Calu3 (cell line): ENCODE measurements at regions not wholly inside any gene's neighbourhood (a gene's known extent, or its start where the extent isn't known, plus 50 kb on each side); places are given as distances from the start of the nearest gene placed in this dataset.

Source experiments
- BruUV-seq: library from RNA; stranded (reverse); fragments of 400-500 nt; replicated peaks from 2 replicates; lab custom pipeline; 2021; lab: Mats Ljungman, UMichigan
- CTCF ChIA-PET: fragments of 300-600 bp; sonication (Branson Sonifier 250); formaldehyde crosslinking; loops from one replicate; lab custom pipeline; 2022; ENCODE audit warnings: antibody characterized with exemption; lab: Charles Lee
- DNase-seq: peaks from one replicate; pipeline ENCODE4 v3.0.0; 2022
- H3K27ac Mint-ChIP-seq: one replicate; pipeline ENCODE4 v1.8.0; 2022; ENCODE audit warnings: mixed read lengths; ENCODE audit not compliant: unreplicated experiment
- H3K27me3 Mint-ChIP-seq: one replicate; pipeline ENCODE4 v1.8.0; 2022; ENCODE audit warnings: mixed read lengths; ENCODE audit not compliant: unreplicated experiment
- H3K36me3 Mint-ChIP-seq: one replicate; pipeline ENCODE4 v1.8.0; 2022; ENCODE audit warnings: mild to moderate bottlenecking, moderate library complexity, mixed read lengths; ENCODE audit not compliant: insufficient read depth, unreplicated experiment
- H3K4me1 Mint-ChIP-seq: one replicate; pipeline ENCODE4 v1.8.0; 2022; ENCODE audit warnings: mild to moderate bottlenecking, low read depth, mixed read lengths; ENCODE audit not compliant: unreplicated experiment
- H3K4me3 Mint-ChIP-seq: one replicate; pipeline ENCODE4 v1.8.0; 2022; ENCODE audit warnings: mild to moderate bottlenecking, low read depth, moderate library complexity, mixed read lengths; ENCODE audit not compliant: unreplicated experiment
- H3K9me3 Mint-ChIP-seq: one replicate; pipeline ENCODE4 v1.8.0; 2022; ENCODE audit warnings: low read depth, mixed read lengths; ENCODE audit not compliant: unreplicated experiment
- CTCF ChIP-seq: fragments of 200-600 bp; IDR thresholded peaks from one replicate; pipeline ENCODE4 v1.8.0; 2022; ENCODE audit warnings: antibody characterized with exemption; ENCODE audit not compliant: unreplicated experiment
- intact Hi-C: fragments of 100-400 bp; cut with micrococcal nuclease; formaldehyde crosslinking; loops from one replicate; pipeline ENCODE4 v1.10.0; 2022; ENCODE audit not compliant: unreplicated experiment

GRCh38 chr20:21862956-21863355 is 157.5 kb downstream of the PAX1 start:
- Mint-ChIP-seq H3K9me3 (peaks cover 2% of the 10 kb centered on the region), H3K27ac (no peak overlapping the region), H3K4me3 (no peak overlapping the region), H3K36me3 (no peaks in the 10 kb centered on the region), H3K4me1 (no peaks in the 10 kb centered on the region), H3K27me3 (no peaks in the 10 kb centered on the region)
- intact Hi-C loops: no loop called here
- no peak for DNase-seq
- CTCF ChIA-PET: no interaction called here
- no TSS peak for BruUV-seq
- no peak for TF ChIP-seq CTCF

DNA sequence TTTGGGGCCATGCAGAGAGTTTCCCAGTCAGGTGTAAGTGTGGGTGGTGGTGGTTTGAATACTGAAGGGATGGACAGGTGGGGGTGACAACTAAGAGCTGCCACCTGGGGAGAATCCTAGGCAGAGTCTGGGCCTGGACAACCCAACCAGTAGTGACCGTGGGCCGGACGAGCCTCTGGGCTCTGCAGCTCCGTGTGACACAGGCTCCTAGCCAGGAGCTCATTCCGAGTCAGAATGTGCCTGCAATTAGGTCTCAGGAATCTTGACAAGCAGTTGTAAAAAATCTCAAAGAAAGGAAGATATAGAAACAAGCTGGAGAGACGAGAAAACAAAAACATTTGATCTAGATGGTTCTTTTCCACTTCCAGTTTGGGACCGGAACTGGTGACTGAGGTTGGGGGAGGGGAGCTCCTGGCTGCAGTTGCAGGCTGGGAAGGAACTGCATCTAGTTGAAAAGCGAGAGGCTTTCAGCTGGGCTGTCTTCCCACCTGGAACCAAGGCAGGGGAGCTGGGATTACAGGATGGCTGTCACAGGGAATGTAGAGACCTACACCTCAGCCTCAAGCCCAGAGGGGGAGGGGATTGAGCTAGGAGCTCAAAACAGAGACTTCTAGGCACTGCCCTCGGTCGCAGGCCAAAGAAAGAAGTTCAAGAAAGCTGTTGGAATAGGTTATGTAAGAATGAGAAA is 156.9 kb downstream of the PAX1 start:
- Mint-ChIP-seq H3K27me3 (no peaks in the 10 kb centered on the region), H3K9me3 (peaks cover 2% of the 10 kb centered on the region), H3K27ac (no peak overlapping the region), H3K36me3 (no peaks in the 10 kb centered on the region), H3K4me3 (no peak overlapping the region), H3K4me1 (no peaks in the 10 kb centered on the region)
- no TSS peak for BruUV-seq
- DNase-seq: no peak
- no peak for TF ChIP-seq CTCF
- CTCF ChIA-PET: no interaction called here
- intact Hi-C loops: no loop called here

DNA sequence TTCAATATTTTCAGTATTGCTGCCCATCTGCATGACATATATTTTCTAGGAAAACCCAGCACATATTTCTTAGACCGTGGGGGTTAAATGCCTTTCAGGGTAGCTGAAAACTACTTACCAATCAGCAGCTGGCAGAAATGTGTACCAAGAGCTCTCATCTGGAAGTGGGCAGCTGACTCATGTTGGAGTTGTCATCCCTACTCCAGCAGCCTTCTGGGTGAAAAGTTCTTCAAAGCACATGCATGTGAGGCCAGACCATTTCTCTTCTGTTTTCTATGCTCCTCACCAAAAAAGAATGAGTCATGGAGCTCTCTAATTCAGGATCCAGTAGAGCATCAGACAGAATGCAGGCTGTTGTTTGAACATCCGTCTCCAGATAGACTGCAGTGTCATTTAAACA is 135.5 kb downstream of the PAX1 start:
- no peak overlapping the region for H3K4me3 Mint-ChIP-seq
- no peaks in the 10 kb centered on the region for H3K27me3 Mint-ChIP-seq
- no peaks in the 10 kb centered on the region for H3K4me1 Mint-ChIP-seq
- no TSS peak for BruUV-seq
- no peak for DNase-seq
- CTCF ChIA-PET: no interaction called here
- TF ChIP-seq CTCF: no peak
- H3K27ac Mint-ChIP-seq: no peak overlapping the region
- no peaks in the 10 kb centered on the region for H3K9me3 Mint-ChIP-seq
- no peaks in the 10 kb centered on the region for H3K36me3 Mint-ChIP-seq
- intact Hi-C loops: no loop called here

GRCh38 chr20:21839982-21840381 is 134.5 kb downstream of the PAX1 start:
- no TSS peak for BruUV-seq
- TF ChIP-seq CTCF: no peak
- no peaks in the 10 kb centered on the region for H3K36me3 Mint-ChIP-seq
- intact Hi-C loops: no loop called here
- CTCF ChIA-PET: no interaction called here
- no peaks in the 10 kb centered on the region for H3K4me1 Mint-ChIP-seq
- H3K9me3 Mint-ChIP-seq: no peaks in the 10 kb centered on the region
- H3K27me3 Mint-ChIP-seq: no peaks in the 10 kb centered on the region
- no peak overlapping the region for H3K27ac Mint-ChIP-seq
- H3K4me3 Mint-ChIP-seq: no peak overlapping the region
- DNase-seq: no peak
